ENCODE measurements at regions not wholly inside any gene's neighbourhood (a gene's known extent, or its start where the extent isn't known, plus 50 kb on each side); places are given as distances from the start of the nearest gene placed in this dataset.

DNA sequence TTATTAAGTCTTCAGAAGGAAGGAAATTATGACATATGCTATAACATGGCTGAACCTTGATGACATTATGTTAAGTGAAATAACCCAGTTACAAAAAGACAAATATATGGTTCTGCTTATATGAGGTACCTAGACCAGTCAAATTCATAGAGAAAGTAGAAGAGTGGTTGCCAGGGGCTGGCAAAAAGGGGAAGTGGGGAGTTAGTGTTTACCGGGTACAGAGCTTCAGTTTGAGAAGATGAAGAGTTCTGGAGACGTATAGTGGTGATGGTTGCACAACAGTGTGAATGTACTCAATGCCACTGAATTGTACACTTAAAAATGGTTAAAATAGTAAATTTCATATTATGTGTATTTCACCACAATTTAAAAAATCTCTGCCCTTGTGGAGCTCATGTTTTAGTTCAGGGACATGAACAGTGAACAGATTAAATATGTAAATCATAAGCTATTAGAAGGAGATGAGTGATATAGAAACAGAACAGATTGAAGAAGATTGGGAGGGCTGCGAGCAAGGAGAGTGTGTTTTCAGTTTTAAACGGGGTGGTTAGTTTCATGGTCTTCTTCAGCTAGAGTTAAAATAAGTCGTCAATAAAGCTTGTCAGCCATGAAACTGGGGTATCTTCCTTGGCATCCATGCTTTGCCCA, 355.2 kb downstream of the KCNRG start:
- FAIRE-seq (no peak), DNase-seq (ENCODE audit: insufficient read length, low spot score) (no peak)
- TF ChIP-seq, protein P1, sequence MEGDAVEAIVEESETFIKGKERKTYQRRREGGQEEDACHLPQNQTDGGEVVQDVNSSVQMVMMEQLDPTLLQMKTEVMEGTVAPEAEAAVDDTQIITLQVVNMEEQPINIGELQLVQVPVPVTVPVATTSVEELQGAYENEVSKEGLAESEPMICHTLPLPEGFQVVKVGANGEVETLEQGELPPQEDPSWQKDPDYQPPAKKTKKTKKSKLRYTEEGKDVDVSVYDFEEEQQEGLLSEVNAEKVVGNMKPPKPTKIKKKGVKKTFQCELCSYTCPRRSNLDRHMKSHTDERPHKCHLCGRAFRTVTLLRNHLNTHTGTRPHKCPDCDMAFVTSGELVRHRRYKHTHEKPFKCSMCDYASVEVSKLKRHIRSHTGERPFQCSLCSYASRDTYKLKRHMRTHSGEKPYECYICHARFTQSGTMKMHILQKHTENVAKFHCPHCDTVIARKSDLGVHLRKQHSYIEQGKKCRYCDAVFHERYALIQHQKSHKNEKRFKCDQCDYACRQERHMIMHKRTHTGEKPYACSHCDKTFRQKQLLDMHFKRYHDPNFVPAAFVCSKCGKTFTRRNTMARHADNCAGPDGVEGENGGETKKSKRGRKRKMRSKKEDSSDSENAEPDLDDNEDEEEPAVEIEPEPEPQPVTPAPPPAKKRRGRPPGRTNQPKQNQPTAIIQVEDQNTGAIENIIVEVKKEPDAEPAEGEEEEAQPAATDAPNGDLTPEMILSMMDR (IDR thresholded peaks at IDR 0.05; ENCODE audit: insufficient read depth, missing control alignments): no peak

DNA sequence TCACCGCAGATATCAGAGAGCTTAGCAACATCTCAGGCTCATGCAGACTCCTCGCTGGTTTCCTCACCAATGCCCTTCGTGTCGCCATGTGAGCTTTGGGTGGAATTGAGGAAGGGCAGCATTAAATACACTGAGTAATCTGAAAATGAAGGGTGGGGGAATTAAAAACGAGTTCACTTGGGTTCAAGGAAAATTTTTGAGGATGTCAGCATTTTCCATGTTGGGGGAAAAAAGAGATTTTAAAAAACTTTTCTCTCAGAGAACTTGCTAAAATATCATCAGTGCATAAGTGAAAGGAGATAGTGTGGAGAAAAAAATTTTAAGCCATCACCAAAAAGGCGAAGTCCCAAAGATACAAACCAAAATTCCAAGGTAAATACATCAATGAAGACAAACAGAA, 359.3 kb downstream of the KCNRG start:
- TF ChIP-seq, protein P1 (IDR thresholded peaks at IDR 0.05; ENCODE audit: insufficient read depth, missing control alignments): no peak
- no peak for DNase-seq (ENCODE audit: insufficient read length, low spot score)
- FAIRE-seq: no peak

DNA sequence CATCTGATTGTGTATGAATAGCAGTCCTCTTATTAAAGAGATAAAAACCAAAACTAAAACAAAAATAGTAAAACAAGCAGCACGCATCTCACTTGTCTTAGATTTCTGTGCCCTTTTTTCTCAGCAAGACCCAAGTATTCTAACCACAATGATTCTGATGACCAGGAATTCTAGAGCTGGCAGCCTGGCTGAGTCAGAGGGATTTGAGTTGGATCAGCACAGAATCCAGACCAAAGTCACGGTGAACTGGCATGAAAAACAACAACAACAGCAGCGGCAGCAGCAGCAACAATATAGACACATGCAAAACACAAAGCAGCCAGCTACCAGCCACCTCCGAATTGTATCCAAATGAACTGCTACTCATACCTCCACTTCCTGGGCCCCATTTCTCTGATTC, 360.5 kb downstream of the KCNRG start:
- FAIRE-seq: no peak
- DNase-seq (ENCODE audit: insufficient read length, low spot score): no peak
- TF ChIP-seq, protein P1 (IDR thresholded peaks at IDR 0.05; ENCODE audit: insufficient read depth, missing control alignments): no peak

DNA sequence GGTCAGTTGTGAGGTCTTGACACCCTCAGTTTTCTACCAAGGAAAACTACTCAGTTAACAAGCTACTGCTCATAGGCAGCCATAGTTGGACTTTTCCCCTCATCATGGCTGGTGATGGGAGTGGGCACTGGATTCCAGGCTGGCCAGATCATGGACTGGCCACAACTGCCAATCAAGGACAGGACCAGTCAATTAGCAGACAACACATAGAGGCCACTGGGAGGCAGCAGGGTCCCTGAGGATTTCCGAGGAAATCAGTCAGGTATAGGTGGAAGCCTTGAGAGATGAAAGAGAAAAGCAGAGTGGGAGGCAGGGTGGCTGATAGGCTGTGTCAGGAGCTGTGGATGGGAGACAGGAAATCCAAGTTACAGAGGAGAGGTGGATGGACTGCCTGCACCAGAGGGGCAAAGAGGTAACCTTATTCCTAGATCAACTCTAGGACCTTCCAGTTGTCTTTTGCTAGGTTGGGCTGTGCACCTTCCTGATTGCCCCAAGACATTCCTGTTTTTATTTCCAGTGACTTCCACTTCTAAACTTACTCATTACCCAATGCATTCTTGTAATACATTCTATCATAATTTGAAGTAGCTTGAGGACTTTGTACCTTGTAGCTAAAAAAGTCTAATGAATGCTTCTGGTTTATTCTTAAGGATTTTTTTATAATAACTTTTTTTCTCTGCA, 361.8 kb downstream of the KCNRG start:
- TF ChIP-seq, protein P1 (IDR thresholded peaks at IDR 0.05; ENCODE audit: insufficient read depth, missing control alignments): peak; percentile 14
- FAIRE-seq (no peak), DNase-seq (ENCODE audit: insufficient read length, low spot score) (no peak)

DNA sequence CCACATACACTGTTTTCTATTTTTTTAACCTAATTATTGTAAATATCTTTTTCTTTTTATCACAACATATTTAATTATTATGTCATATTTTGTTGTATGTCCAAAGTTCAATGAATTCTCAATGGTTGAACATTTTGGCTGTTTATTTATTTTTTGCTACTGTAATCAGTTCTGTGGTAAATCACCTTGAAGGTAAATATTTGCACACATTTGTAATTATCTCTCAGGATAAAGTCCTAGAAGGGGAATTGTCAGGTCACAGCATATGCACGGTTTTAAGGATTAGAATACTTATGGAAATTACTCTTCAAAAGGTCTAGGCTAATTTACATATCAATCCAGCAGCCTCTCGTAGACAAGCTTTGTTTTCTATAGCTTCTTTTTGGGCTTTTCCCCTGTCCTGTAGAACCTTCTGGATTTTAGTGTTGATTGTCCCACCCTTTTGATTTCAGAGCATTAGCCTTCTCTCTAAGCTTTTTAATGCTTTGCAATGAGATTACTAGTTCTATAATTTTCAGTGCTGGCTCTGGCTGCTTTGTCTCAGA, 362.6 kb downstream of the KCNRG start:
- TF ChIP-seq, protein P1 (IDR thresholded peaks at IDR 0.05; ENCODE audit: insufficient read depth, missing control alignments): no peak
- FAIRE-seq (peak; percentile 76), DNase-seq (ENCODE audit: insufficient read length, low spot score) (no peak)

DNA sequence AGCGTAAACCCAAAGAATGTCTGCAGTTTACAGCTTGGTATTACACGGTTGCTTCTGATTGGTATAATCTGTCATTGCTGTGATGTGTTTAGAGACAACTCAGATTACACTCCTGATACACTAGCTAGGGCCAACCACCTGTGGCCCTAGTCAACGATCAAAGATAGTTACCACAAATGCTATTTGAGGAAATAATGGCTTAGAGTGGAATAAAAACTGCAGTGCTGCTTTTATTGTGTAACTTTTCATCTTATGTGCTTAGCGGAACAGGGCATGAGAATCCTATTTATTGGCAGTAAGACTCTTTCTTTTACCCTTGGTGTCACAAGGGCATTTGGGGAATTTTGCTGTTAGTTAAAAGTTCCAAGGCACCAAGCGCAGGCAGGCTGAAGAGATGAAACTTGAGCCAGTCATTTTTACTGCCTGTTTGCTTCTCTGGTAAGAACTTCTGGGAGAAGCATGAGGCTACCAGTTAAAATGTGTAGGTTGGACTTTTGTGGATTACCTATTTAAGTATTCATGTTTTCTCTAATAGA, 363.3 kb downstream of the KCNRG start:
- no peak for DNase-seq (ENCODE audit: insufficient read length, low spot score)
- FAIRE-seq: no peak
- TF ChIP-seq, protein P1 (IDR thresholded peaks at IDR 0.05; ENCODE audit: insufficient read depth, missing control alignments): no peak

DNA sequence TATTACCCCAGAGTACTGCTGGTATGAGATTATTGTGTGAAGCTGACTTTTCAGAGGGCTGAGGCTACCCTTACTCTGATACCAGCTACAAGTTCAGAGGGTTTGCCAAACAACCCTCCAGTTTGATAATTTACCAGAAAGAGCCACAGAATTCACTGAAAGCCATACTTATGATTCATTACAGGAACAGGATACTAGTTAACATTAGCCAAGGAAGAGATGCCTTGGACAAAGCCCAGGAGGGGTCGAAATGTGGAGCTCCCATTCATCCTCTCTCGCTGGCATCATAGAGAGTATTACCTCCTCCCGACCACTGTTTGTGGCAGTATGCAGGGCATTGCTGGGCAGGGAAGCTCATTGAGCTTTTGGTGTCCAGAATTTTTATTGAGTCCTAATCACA, 364.3 kb downstream of the KCNRG start:
- TF ChIP-seq, protein P1 (IDR thresholded peaks at IDR 0.05; ENCODE audit: insufficient read depth, missing control alignments): no peak
- FAIRE-seq: no peak
- no peak for DNase-seq (ENCODE audit: insufficient read length, low spot score)

All from D721Med (cell line).